ENCODE measurements at regions not wholly inside any gene's neighbourhood (a gene's known extent, or its start where the extent isn't known, plus 50 kb on each side); places are given as distances from the start of the nearest gene placed in this dataset.

GRCh38 chr9:14031810-14032209 is 282.1 kb downstream of the NFIB start:
- Histone ChIP-seq H3K27ac (ENCODE audit: extremely low read depth, low read depth, low read length) (no peak overlapping the region; the same call in 1 of the 2 replicates), H3K4me1 (ENCODE audit: control insufficient read depth, insufficient read depth, low read length) (peaks cover 11% of the 10 kb centered on the region), H3K36me3 (ENCODE audit: control insufficient read depth in 2 of 2, insufficient read depth in 1 of 2, low read length in 2 of 2) (no peaks in the 10 kb centered on the region), H3K4me3 (ENCODE audit: low read depth, low read length) (no peak overlapping the region), H3K9me3 (ENCODE audit: control insufficient read depth, insufficient read depth, low read depth, low read length) (no peaks in the 10 kb centered on the region)
- ChIA-PET CTCF (no interaction called here), POLR2A (no interaction called here)
- TF ChIP-seq ZNF221 (tag by site-specific recombination; IDR thresholded peaks at IDR 0.05; ENCODE audit: borderline replicate concordance) = no peak
- TF ChIP-seq KLF10 (tag by site-specific recombination; IDR thresholded peaks at IDR 0.05) = no peak
- TF ChIP-seq YY2 (tag by site-specific recombination; IDR thresholded peaks at IDR 0.05) = no peak
- no peak for TF ChIP-seq ZNF423 (tag by site-specific recombination; IDR thresholded peaks at IDR 0.05)
- TF ChIP-seq ZSCAN16 (tag by site-specific recombination; IDR thresholded peaks at IDR 0.05) = no peak
- no peak for TF ChIP-seq GLI4 (tag by site-specific recombination; IDR thresholded peaks at IDR 0.05)

- H3K27ac ChIP-seq (ENCODE audit: extremely low read depth, low read depth, low read length) = peak overlapping the region; percentile 92
Measured at GRCh38 chr9:14031060-14031414, 282.9 kb downstream of the NFIB start.

More at GRCh38 chr9:14031060-14031414, 282.9 kb downstream of the NFIB start:
- POLR2A ChIA-PET = no interaction called here
- Histone ChIP-seq H3K4me1 (ENCODE audit: control insufficient read depth, insufficient read depth, low read length) (peaks cover 11% of the 10 kb centered on the region), H3K36me3 (ENCODE audit: control insufficient read depth in 2 of 2, insufficient read depth in 1 of 2, low read length in 2 of 2) (no peaks in the 10 kb centered on the region), H3K4me3 (ENCODE audit: low read depth, low read length) (no peak overlapping the region), H3K9me3 (ENCODE audit: control insufficient read depth, insufficient read depth, low read depth, low read length) (no peaks in the 10 kb centered on the region)
- TF ChIP-seq TRIM28 (IDR thresholded peaks at IDR 0.05; ENCODE audit: borderline replicate concordance, low read length) (0 out of 2 replicates have a peak, but pooled peaks have one; percentile 20), ZNF146 (tag by site-specific recombination; IDR thresholded peaks at IDR 0.05) (no peak), ZNF398 (tag by site-specific recombination; IDR thresholded peaks at IDR 0.05) (no peak), KLF7 (tag by site-specific recombination; IDR thresholded peaks at IDR 0.05; ENCODE audit: borderline replicate concordance) (no peak), ZNF791 (tag by site-specific recombination; IDR thresholded peaks at IDR 0.05) (no peak), PRDM10 (tag by site-specific recombination; IDR thresholded peaks at IDR 0.05) (peak; percentile 57), CTCF (tag by site-specific recombination; IDR thresholded peaks at IDR 0.05) (peak; percentile 58; the same call in 1 of the 2 replicates)
- CTCF ChIA-PET = no interaction called here

All from HEK293 (cell line).